ENCODE measurements at regions not wholly inside any gene's neighbourhood (a gene's known extent, or its start where the extent isn't known, plus 50 kb on each side); places are given as distances from the start of the nearest gene placed in this dataset.
"Not testable (repeated sequence)": the region's sequence is repeated elsewhere in the genome, so short reads cannot be mapped to it uniquely, and the experiment has no call there.

DNA sequence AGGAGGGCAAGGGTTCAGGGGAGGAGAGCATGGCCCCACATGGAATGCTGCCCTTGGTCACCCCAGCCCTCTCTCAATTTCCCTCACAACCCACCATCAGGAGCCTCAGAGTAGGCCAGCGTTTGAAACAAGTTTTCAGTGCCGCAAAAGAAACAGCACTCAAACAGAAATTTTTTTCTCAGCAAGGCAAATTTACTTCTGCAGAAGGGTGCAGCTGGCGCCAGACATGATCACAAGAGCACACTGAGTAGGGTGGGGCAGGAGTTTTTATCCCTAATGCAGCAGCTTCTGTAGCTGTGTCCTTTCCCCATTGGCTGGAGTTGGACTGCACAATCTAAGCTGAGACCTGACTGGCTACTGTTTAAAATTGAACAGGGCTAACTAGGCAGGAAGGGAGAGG is 287.8 kb upstream of the CDYL start:
- DNase-seq: no peak

DNA sequence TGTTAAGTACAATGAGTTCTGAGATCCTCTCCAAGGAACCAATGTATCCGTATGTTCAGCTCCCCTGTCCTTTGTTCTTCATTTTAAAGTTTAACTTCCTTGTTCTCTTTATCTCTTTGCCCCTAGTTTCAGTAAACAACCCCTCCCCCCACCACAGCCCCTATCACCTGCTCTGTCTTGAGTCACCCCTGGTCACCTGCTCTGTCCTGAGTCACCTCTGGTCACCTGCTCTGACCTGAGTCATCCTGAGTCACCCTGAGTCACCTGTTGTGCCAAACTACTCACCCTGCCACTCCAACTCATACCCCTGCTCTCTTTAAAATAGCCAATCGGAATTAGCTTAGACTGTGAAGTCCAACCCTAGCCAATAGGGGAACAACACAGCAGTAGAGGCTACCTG is 288.7 kb upstream of the CDYL start:
- DNase-seq: no peak

GRCh38 chr6:4486568-4487315 is 289.5 kb upstream of the CDYL start:
- no peak for DNase-seq

DNA sequence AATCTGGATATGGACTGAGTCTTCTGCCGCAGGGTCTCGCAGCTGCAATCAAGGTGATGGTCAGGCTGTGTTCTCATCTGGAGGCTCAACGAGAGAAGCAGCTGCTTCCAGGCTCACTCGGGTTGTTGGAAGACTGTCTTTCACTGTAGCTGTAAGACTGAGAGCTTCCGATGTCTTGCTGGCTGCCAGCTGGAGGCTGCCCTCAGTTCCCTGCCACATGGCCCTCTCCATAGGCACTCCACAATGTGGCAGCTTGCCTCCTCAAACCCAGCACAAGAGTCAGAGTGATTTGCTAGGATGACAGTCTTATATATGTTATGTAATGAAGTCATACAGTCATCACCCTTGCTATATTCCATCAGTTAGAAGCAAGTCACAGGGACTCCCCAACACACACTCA is 290.5 kb upstream of the CDYL start:
- DNase-seq: no peak

DNA sequence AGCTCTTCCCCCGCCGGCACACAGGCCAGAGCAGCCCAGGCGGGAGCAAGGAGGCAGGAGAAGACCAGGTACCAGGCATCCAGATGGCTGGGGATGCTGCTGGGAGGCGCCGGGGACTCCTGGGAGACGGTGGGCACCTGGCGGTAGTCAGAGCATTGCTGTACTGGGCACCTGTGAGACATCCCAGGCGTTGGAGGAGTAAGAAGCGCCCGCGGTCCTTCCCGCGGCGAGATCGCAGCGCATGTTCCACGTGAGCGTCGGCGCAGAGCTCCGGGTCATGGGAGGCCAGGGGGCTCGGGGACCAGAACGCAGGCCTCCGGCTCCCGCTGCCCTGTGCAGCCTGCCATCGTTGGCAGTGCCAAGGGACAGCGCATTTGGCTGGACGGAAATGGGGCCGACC is 293.7 kb upstream of the CDYL start:
- DNase-seq: no peak

GRCh38 chr6:4480788-4481735 is 295.1 kb upstream of the CDYL start:
- DNase-seq: no peak

- DNase-seq: no peak
These were observed 298.1 kb upstream of the CDYL start for GRCh38 chr6:4478098-4478497.

GRCh38 chr6:4474810-4475209 is 301.4 kb upstream of the CDYL start:
- no peak for DNase-seq

- DNase-seq: no peak
These were observed 303.1 kb upstream of the CDYL start for GRCh38 chr6:4472969-4473642.

DNA sequence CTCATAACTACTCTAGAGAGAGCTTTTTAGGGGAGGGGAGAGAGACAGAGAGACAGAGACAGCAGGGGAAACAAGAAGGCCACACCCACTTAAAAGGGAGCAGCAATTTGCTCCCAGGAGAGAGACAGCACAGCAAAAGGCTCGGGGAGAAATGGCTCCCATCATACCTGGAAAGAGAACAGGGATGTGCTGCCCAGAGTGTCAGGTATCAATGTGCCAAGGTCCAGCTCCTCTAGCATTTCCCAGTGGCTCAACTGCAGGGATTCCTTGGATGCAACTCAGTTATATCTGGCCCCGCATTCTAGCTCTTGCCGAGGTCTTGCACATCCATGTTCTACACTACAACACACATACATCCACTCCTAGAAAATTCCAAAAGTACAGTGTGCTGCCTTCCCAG is 304.0 kb upstream of the CDYL start:
- no peak for DNase-seq

- not testable (repeated sequence) for DNase-seq
These were observed 304.7 kb upstream of the CDYL start for GRCh38 chr6:4471515-4471914.

GRCh38 chr6:4470698-4471210 is 305.4 kb upstream of the CDYL start:
- DNase-seq: no peak

- no peak for DNase-seq
These were observed 309.3 kb upstream of the CDYL start for GRCh38 chr6:4466769-4467480.

- no peak for DNase-seq
These were observed 309.9 kb upstream of the CDYL start for GRCh38 chr6:4466261-4466660.

DNA sequence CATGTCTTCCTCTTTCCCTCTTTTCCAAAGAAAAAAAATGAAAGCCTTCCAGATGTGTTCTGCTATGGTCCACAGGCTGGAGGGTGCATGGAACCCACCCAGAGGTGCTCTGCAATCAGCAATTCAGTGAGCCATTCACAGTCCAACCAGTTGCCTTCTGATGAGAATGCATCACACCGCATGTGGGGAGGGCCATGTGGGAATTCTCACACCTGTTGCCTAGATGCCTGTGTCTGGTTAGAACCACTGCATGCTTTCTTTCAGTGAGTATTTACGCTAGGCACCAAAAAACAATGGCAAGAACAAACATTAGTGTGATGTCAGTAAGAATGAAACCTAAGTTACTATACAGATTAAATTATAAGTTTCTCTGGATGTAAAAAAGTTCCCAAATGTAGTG is 311.6 kb upstream of the CDYL start:
- DNase-seq: no peak

- DNase-seq: no peak
These were observed 313.0 kb upstream of the CDYL start for GRCh38 chr6:4463236-4463635.

DNA sequence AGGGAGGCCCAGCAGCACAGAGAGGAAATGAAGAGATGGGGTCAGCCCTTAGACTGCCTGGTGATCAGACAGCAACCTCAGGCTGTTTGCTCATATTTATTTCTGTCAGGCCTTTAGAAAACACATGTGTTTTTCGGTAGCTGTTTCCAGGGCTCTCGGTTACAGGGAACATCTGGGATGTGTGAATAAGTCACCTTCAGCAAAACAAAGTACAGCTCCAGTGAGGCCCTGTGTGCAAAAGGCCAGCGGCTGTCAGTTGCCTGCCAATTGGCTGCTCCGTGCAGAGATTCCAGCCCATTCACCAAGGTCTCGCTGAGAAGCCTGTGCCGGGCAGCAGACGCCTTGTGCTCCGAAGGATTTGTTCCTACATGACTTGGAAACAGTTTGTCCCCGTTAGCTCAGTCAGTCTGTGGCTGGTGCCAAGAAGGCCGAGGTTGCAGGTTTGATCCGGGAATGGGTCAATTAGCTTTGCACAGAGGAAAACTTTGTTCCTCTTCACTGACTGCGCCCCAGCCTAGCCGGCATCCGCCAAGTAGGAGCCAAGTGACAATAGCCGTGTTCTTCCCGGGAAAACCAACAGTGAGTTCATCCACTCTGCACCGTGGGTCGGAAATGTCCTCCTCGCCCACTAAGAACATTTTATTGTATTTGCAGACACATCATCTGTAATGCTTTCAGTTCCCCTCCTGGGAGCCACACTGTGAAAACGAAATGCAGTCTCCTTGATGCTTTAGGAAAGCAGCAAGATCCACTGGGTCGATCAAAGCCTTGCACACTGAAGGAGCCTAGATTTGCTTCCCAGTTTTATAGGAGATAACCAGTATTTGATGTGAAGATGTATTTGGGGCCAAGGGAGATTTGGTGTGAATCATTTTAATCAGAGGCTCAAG is 315.4 kb upstream of the CDYL start:
- DNase-seq: no peak

DNA sequence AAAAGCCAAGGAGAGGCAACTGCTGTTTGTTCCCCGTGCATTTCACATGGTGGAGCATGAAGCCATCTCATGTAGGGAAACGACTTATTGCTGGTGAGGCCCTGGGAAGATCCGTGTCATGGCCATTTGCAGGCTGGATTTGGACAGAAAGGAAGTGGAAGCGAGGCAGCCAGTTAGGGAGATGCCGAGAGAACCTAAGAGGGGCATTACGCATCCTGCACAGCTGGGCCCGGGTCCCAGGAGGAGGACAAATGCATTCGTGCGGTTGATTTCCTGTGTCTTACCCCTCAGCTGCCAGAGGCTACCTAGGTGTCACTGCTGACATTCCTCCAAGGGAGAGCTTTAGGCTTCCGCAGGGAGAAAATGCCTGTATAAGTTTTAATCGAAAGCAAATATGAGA is 316.2 kb upstream of the CDYL start:
- no peak for DNase-seq

DNA sequence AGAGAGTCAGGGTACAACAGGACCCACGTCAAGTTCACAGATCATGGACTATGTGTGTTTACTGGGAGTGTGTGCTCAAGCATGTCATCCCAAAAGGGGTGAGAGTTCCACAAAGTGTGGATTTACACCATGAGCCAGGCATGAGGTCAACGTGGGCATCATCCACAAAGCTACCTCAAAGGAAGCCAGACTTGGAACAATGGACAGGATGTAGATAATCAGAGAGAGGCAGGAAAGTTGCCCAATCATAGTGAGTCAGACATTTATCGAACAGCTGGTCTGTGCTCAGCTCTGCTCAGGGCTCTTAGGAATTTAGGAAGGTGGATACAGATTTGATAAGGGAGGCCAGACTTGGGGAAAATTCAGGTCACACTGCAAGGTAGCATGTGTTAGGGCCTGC is 317.2 kb upstream of the CDYL start:
- DNase-seq: no peak

DNA sequence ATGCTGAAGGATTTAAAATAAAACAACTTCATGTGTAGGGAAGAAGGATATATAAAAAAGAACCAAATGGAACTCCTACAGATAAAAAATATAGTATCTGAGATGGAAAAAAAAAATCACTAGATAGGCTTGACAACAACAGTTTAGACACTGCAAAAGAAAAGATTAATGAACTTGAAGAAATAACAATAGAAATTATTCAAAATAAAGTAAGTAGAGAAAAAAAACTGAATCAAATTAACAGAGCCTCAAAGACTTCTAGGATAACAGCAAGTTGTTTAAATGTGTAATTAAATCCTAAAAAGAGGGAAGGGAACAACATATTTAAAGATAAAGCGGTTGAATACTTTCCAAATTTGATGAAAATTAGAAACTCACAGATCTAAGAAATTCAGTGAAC is 316.3 kb upstream of the ECI2 start:
- DNase-seq: no peak

DNA sequence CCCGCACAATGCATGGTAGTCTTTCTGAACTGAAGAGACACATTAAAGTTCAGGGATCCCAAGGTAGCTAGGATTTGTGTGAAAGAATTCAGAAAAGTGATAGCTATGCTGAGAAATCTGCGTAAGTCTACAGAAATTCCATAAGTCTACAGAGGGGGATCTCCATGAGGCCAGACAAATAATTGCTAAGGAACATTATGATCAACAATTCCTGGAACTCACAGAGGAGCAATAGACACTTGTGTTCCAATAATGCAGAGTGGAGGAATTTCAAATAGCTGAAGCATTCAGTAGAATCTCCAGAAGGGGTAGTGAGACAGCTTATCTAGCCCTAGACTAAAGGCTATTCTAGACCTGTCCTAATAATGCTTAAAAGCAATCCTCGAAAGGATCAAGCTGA is 315.7 kb upstream of the ECI2 start:
- no peak for DNase-seq

- DNase-seq: no peak
These were observed 314.9 kb upstream of the ECI2 start for GRCh38 chr6:4450237-4450636.

Data from activated T-cell treated with anti-CD3 and anti-CD28 coated beads for 4 hours (primary cell).